ENCODE measurements at regions not wholly inside any gene's neighbourhood (a gene's known extent, or its start where the extent isn't known, plus 50 kb on each side); places are given as distances from the start of the nearest gene placed in this dataset.

GRCh38 chr2:207223051-207223450 lies 57.3 kb upstream of the KLF7 start:
- Histone ChIP-seq H3K27me3 (no peaks in the 10 kb centered on the region), H3K4me1 (peaks cover 11 to 23% of the 10 kb centered on the region in 2 donors), H3K36me3 (no peaks in the 10 kb centered on the region), H3K9me3 (no peaks in the 10 kb centered on the region), H3K27ac (no peak overlapping the region), H3K4me3 (replicated peaks in 1 of 3) (no peak overlapping the region)
- DNase-seq, result no peak
- no peak for TF ChIP-seq POLR2A (IDR thresholded peaks at IDR 0.05)
- no peak for TF ChIP-seq CTCF (IDR thresholded peaks at IDR 0.05)
- WGBS, 2 donors, result 82 to 88% methylated on average over 3 of the region's 3 CpGs
- intact Hi-C loops (cut with DNase I), result no loop called here

- no peaks in the 10 kb centered on the region for H3K27me3 ChIP-seq
- H3K36me3 ChIP-seq, result no peaks in the 10 kb centered on the region
- no peak overlapping the region for H3K27ac ChIP-seq
- no peak overlapping the region for H3K4me3 ChIP-seq (replicated peaks in 1 of 3)
- H3K9me3 ChIP-seq, result no peaks in the 10 kb centered on the region
- H3K4me1 ChIP-seq, result peaks cover 11 to 23% of the 10 kb centered on the region in 2 donors
- no peak for DNase-seq
- WGBS, 2 donors, result 96 to 97% methylated on average over 1 of the region's 1 CpG
- intact Hi-C loops (cut with DNase I), result no loop called here
- TF ChIP-seq POLR2A (IDR thresholded peaks at IDR 0.05) (no peak), CTCF (IDR thresholded peaks at IDR 0.05) (no peak)
Measured at GRCh38 chr2:207224381-207224780, 58.6 kb upstream of the KLF7 start.

- Histone ChIP-seq H3K4me3 (replicated peaks in 1 of 3) (no peak overlapping the region), H3K27me3 (no peaks in the 10 kb centered on the region), H3K36me3 (no peaks in the 10 kb centered on the region), H3K4me1 (peaks cover 11 to 23% of the 10 kb centered on the region in 2 donors), H3K27ac (no peak overlapping the region), H3K9me3 (no peaks in the 10 kb centered on the region)
- no peak for TF ChIP-seq CTCF (IDR thresholded peaks at IDR 0.05)
- no peak for TF ChIP-seq POLR2A (IDR thresholded peaks at IDR 0.05)
- DNase-seq, result no peak
- intact Hi-C loops (cut with DNase I), result no loop called here
- 58 to 65% methylated on average over 8 of the region's 8 CpGs for WGBS, 2 donors
Measured at GRCh38 chr2:207224791-207225482, 59.2 kb upstream of the KLF7 start.

GRCh38 chr2:207225773-207226172 lies 60.0 kb upstream of the KLF7 start:
- no peaks in the 10 kb centered on the region for H3K27me3 ChIP-seq
- H3K4me3 ChIP-seq (replicated peaks in 1 of 3), result no peak overlapping the region
- DNase-seq, result no peak
- no peak for TF ChIP-seq CTCF (IDR thresholded peaks at IDR 0.05)
- no peak for TF ChIP-seq POLR2A (IDR thresholded peaks at IDR 0.05)
- WGBS, 2 donors, result 81 to 85% methylated on average over 6 of the region's 6 CpGs
- peaks cover 11 to 23% of the 10 kb centered on the region in 2 donors for H3K4me1 ChIP-seq
- intact Hi-C loops (cut with DNase I), result no loop called here
- no peak overlapping the region for H3K27ac ChIP-seq
- no peaks in the 10 kb centered on the region for H3K9me3 ChIP-seq
- H3K36me3 ChIP-seq, result no peaks in the 10 kb centered on the region

- no peaks in the 10 kb centered on the region for H3K9me3 ChIP-seq
- DNase-seq, result no peak
- H3K36me3 ChIP-seq, result no peaks in the 10 kb centered on the region
- H3K4me1 ChIP-seq, result peaks cover 11 to 23% of the 10 kb centered on the region in 2 donors
- no peak overlapping the region for H3K4me3 ChIP-seq (replicated peaks in 1 of 3)
- intact Hi-C loops (cut with DNase I), result no loop called here
- no peaks in the 10 kb centered on the region for H3K27me3 ChIP-seq
- H3K27ac ChIP-seq, result no peak overlapping the region
- TF ChIP-seq POLR2A (IDR thresholded peaks at IDR 0.05) (no peak), CTCF (IDR thresholded peaks at IDR 0.05) (no peak)
Measured at GRCh38 chr2:207226243-207226642, 60.5 kb upstream of the KLF7 start.

Data from thyroid gland (tissue), 4 donors.